ENCODE measurements at regions not wholly inside any gene's neighbourhood (a gene's known extent, or its start where the extent isn't known, plus 50 kb on each side); places are given as distances from the start of the nearest gene placed in this dataset.

DNA sequence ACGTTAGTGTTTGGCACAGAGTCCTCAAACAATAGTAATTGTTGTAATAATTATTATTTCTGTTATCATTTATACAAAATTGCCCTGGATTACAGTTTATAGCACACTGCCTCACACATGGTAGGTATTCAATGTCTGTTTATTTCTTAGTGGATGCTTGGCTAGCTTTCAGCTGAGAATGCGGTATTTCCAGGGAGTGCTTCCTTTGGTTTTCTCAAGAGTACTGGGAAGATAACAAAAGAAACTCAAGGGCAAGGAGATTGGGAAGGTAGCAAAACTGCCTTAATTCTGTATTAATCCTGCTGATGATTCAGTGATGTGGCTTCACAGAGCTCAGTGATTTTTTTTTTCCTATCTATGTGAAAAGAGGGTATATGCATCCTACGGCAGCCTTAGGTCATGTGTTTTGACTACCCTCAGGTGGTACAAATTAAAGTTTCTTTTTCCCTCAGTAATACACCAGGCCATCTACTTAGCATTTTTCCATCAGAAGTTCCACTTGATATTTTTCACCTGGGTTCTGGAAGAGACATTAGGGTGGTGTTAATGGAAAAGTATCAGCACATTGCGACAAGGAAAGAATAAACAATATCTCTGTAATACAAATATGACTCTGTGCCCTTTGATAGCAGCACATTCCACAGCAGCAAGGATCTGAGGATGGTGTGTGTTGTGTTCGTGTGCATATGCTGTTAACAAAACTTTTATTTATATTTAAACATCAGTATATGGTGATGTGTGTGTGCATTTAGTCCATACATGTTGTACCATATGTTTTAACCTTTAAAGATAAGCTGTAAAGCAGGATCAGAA, 124.3 kb upstream of the RASGEF1B start:
- TF ChIP-seq POLR2A (IDR thresholded peaks at IDR 0.05): no peak
- TF ChIP-seq, protein P1, sequence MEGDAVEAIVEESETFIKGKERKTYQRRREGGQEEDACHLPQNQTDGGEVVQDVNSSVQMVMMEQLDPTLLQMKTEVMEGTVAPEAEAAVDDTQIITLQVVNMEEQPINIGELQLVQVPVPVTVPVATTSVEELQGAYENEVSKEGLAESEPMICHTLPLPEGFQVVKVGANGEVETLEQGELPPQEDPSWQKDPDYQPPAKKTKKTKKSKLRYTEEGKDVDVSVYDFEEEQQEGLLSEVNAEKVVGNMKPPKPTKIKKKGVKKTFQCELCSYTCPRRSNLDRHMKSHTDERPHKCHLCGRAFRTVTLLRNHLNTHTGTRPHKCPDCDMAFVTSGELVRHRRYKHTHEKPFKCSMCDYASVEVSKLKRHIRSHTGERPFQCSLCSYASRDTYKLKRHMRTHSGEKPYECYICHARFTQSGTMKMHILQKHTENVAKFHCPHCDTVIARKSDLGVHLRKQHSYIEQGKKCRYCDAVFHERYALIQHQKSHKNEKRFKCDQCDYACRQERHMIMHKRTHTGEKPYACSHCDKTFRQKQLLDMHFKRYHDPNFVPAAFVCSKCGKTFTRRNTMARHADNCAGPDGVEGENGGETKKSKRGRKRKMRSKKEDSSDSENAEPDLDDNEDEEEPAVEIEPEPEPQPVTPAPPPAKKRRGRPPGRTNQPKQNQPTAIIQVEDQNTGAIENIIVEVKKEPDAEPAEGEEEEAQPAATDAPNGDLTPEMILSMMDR (IDR thresholded peaks at IDR 0.05): no peak
- H3K9me3 ChIP-seq: no peaks in the 10 kb centered on the region
- H3K27ac ChIP-seq: no peak overlapping the region
- H3K4me3 ChIP-seq: no peak overlapping the region
- whole genome bisulfite sequencing, 2 donors: 30 to 45% methylated on average over 5 of the region's 5 CpGs
- intact Hi-C loops (cut with DNase I; ENCODE audit: low total_unique reads): no loop called here
- H3K4me1 ChIP-seq: peaks cover 9% of the 10 kb centered on the region
- DNase-seq: no peak
- H3K27me3 ChIP-seq: no peaks in the 10 kb centered on the region
- no peaks in the 10 kb centered on the region for H3K36me3 ChIP-seq (ENCODE audit: low read depth, missing control alignments)

DNA sequence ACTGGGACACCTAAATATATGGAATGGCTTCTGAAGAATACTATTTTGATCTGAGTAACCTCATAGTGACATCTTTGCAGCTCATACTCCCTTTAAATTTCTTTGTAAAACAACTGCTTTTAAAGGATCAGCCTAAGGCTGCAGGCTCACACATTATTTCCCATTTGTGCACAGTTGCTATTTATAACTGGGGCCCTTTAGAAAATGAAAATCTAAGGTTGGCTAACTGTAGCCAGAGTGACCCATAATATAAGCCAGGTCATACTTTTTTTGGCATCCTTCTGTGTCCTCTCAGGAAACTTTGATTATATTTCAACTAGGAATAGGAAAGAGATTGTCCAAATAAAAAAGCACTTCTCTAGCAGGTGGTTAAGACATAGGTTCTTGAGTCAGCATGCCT, 123.6 kb upstream of the RASGEF1B start:
- TF ChIP-seq, protein P1 (IDR thresholded peaks at IDR 0.05): no peak
- TF ChIP-seq POLR2A (IDR thresholded peaks at IDR 0.05): no peak
- intact Hi-C loops (cut with DNase I; ENCODE audit: low total_unique reads): no loop called here
- H3K4me3 ChIP-seq: no peak overlapping the region
- H3K4me1 ChIP-seq: peaks cover 7% of the 10 kb centered on the region
- H3K27me3 ChIP-seq: no peaks in the 10 kb centered on the region
- no peak overlapping the region for H3K27ac ChIP-seq
- H3K9me3 ChIP-seq: no peaks in the 10 kb centered on the region
- no peak for DNase-seq
- no peaks in the 10 kb centered on the region for H3K36me3 ChIP-seq (ENCODE audit: low read depth, missing control alignments)

DNA sequence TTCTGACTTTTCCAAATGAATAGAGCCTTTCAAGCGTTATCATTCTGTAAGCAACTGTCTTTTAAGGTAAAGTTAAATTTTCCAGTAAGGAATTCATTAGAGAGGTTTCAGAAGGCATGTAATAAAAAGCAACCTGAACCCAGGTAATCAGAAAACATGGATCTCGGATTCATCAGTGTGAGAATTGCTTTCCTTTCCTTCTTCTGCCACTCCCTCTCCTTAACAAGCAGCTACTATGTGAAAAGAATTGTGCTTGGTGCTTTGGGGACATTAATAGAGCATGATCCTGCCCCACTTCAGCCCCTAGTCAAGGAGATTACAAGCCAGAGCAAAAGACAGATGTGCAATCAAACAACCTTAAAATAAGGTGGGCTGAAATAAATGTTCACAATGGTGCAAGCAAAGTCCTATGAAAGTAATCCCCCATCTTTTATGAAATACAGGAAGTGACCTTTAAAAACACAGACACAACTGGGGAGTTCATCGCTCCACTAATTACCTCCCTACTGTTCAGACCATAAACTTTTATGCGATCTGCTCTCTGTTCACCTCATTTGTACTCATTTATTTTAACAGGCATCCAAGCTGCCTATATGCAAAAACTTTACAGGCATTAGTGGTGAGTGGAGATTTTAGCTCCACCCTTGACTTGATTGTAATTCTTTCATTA, 122.9 kb upstream of the RASGEF1B start:
- Histone ChIP-seq H3K27ac (no peak overlapping the region), H3K27me3 (no peaks in the 10 kb centered on the region), H3K4me1 (peaks cover under 1% of the 10 kb centered on the region), H3K9me3 (no peaks in the 10 kb centered on the region), H3K4me3 (no peak overlapping the region), H3K36me3 (ENCODE audit: low read depth, missing control alignments) (no peaks in the 10 kb centered on the region)
- TF ChIP-seq, protein P1 (IDR thresholded peaks at IDR 0.05): no peak
- no peak for TF ChIP-seq POLR2A (IDR thresholded peaks at IDR 0.05)
- intact Hi-C loops (cut with DNase I; ENCODE audit: low total_unique reads): no loop called here
- WGBS, 2 donors: 90 to 94% methylated on average over 4 of the region's 4 CpGs
- no peak for DNase-seq

DNA sequence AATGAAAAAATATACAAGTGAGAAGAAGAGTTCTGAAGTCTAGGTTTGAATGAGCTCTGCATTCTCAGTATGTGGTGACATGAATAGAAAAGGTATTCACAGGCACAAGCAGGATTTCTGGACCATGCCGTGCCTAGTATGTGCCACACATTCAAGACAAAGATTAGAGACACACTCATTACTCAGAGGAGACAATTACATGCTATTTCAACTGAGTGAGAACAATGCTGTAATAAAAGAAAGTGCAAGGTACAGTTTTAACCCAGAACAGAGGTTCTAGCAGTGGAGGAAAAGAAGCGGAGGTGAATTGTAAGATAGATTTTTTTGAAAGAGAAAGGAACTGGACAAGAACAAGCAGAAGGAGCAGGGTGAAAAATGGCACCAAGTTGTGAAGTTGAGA, 121.0 kb upstream of the RASGEF1B start:
- DNase-seq: no peak
- Histone ChIP-seq H3K4me3 (no peak overlapping the region), H3K9me3 (no peaks in the 10 kb centered on the region), H3K27me3 (no peaks in the 10 kb centered on the region), H3K27ac (no peak overlapping the region), H3K4me1 (no peaks in the 10 kb centered on the region), H3K36me3 (ENCODE audit: low read depth, missing control alignments) (no peaks in the 10 kb centered on the region)
- TF ChIP-seq, protein P1 (IDR thresholded peaks at IDR 0.05): no peak
- no peak for TF ChIP-seq POLR2A (IDR thresholded peaks at IDR 0.05)
- 81 to 96% methylated on average over 2 of the region's 2 CpGs for WGBS, 2 donors
- intact Hi-C loops (cut with DNase I; ENCODE audit: low total_unique reads): no loop called here
